Astrocyte (in vitro differentiated cells and primary cell): ENCODE measurements at regions not wholly inside any gene's neighbourhood (a gene's known extent, or its start where the extent isn't known, plus 50 kb on each side); places are given as distances from the start of the nearest gene placed in this dataset.

Experiments used
- DNase-seq: peaks from one replicate; pipeline ENCODE4 v3.0.0-alpha.2; 2010; ENCODE audit warnings: low read depth
- FAIRE-seq: peaks from 2 replicates; lab custom pipeline; 2011; peaks lifted over from hg19 to GRCh38; lab: Jason Lieb, UNC
- H2AFZ ChIP-seq: 2 replicates; pipeline ENCODE4 v1.6.0; 2012; ENCODE audit warnings: low read depth, low read length, inconsistent platforms
- H3K27ac ChIP-seq: 2 replicates; pipeline ENCODE4 v1.5.1; 2011; ENCODE audit warnings: low read depth, low read length, inconsistent platforms
- H3K27me3 ChIP-seq: 2 replicates; pipeline ENCODE4 v1.6.0; 2011; ENCODE audit warnings: low read length, inconsistent platforms; ENCODE audit not compliant: insufficient read depth
- H3K36me3 ChIP-seq: 2 replicates; pipeline ENCODE4 v1.5.1; 2011; ENCODE audit warnings: low read length, inconsistent platforms; ENCODE audit not compliant: insufficient read depth
- H3K4me1 ChIP-seq: 2 replicates; pipeline ENCODE4 v1.5.1; 2011; ENCODE audit warnings: low read length, inconsistent platforms; ENCODE audit not compliant: insufficient read depth
- H3K4me2 ChIP-seq: 2 replicates; pipeline ENCODE4 v1.6.0; 2012; ENCODE audit warnings: low read length, inconsistent platforms
- H3K4me3 ChIP-seq: 2 replicates; pipeline ENCODE4 v1.5.1; 2011; ENCODE audit warnings: low read depth, mild to moderate bottlenecking, low read length, inconsistent platforms; ENCODE audit not compliant: insufficient read depth
- H3K79me2 ChIP-seq: 2 replicates; pipeline ENCODE4 v1.6.0; 2012; ENCODE audit warnings: mild to moderate bottlenecking, low read length, inconsistent platforms; ENCODE audit not compliant: insufficient read depth
- H3K9ac ChIP-seq: 2 replicates; pipeline ENCODE4 v1.6.0; 2012; ENCODE audit warnings: mild to moderate bottlenecking, low read length, inconsistent platforms
- H3K9me3 ChIP-seq: 2 replicates; pipeline ENCODE4 v1.5.1; 2012; ENCODE audit warnings: low read depth, mild to moderate bottlenecking, low read length, inconsistent platforms; ENCODE audit not compliant: insufficient read depth
- H4K20me1 ChIP-seq: 2 replicates; pipeline ENCODE4 v1.6.0; 2012; ENCODE audit warnings: low read length, inconsistent platforms; ENCODE audit not compliant: insufficient read depth
- H3K27ac Mint-ChIP-seq: one replicate; pipeline ENCODE4 v1.8.0; 2021; ENCODE audit warnings: mild to moderate bottlenecking, mixed read lengths; ENCODE audit not compliant: unreplicated experiment
- H3K27me3 Mint-ChIP-seq: one replicate; pipeline ENCODE4 v1.8.0; 2021; ENCODE audit warnings: low read depth, mixed read lengths; ENCODE audit not compliant: unreplicated experiment
- H3K36me3 Mint-ChIP-seq: one replicate; pipeline ENCODE4 v1.8.0; 2021; ENCODE audit warnings: low read depth, mixed read lengths; ENCODE audit not compliant: unreplicated experiment
- H3K4me1 Mint-ChIP-seq: one replicate; pipeline ENCODE4 v1.8.0; 2021; ENCODE audit warnings: low read depth, mixed read lengths; ENCODE audit not compliant: unreplicated experiment
- H3K4me3 Mint-ChIP-seq: one replicate; pipeline ENCODE4 v1.8.0; 2021; ENCODE audit warnings: mild to moderate bottlenecking, moderate library complexity, mixed read lengths; ENCODE audit not compliant: unreplicated experiment
- H3K9me3 Mint-ChIP-seq: one replicate; pipeline ENCODE4 v1.8.0; 2021; ENCODE audit warnings: mild to moderate bottlenecking, mixed read lengths; ENCODE audit not compliant: unreplicated experiment
- CTCF ChIP-seq: IDR thresholded peaks from 2 replicates; pipeline ENCODE4 v1.5.1; 2011; ENCODE audit warnings: low read depth, mild to moderate bottlenecking, inconsistent platforms, low read length, moderate library complexity; ENCODE audit not compliant: insufficient read depth
- EZH2 ChIP-seq: IDR thresholded peaks from 2 replicates; pipeline ENCODE4 v1.6.1; 2012; ENCODE audit warnings: mild to moderate bottlenecking, low read length, inconsistent platforms; ENCODE audit not compliant: insufficient read depth

DNA sequence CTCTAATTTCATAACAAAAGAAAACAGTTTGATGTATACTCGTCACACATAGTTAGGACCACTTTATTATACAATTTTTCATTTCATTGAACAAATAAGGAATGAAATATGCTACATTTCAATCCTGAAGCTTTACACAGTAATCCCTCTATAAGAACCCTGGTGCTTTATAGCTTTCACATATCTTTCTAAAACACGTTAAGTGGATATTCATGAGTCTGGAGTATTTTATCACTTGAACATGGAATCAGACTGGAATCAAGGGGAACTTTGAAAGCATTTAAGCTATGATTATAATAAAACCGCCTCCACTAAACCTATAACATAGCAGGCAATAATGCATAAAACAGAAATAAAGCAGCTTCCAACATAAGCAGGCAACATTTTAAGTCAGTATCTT lies 476.6 kb downstream of the COL11A1 start:
- no peak for DNase-seq
- Histone ChIP-seq H3K79me2 (no peaks in the 10 kb centered on the region), H3K27me3 (no peaks in the 10 kb centered on the region), H4K20me1 (no peaks in the 10 kb centered on the region), H3K9ac (no peak overlapping the region), H3K27ac (no peak overlapping the region), H3K4me2 (no peak overlapping the region), H3K4me1 (no peaks in the 10 kb centered on the region), H3K36me3 (no peaks in the 10 kb centered on the region), H2AFZ (no peak overlapping the region), H3K9me3 (no peaks in the 10 kb centered on the region), H3K4me3 (no peak overlapping the region)
- no peaks in the 10 kb centered on the region for H3K27me3 Mint-ChIP-seq
- no peaks in the 10 kb centered on the region for H3K9me3 Mint-ChIP-seq
- no peaks in the 10 kb centered on the region for H3K36me3 Mint-ChIP-seq
- no peaks in the 10 kb centered on the region for H3K4me1 Mint-ChIP-seq
- TF ChIP-seq CTCF = no peak
- TF ChIP-seq EZH2 = no peak
- H3K4me3 Mint-ChIP-seq = no peak overlapping the region
- no peak for FAIRE-seq
- H3K27ac Mint-ChIP-seq = no peak overlapping the region

GRCh38 chr1:102630041-102630440 lies 478.3 kb downstream of the COL11A1 start:
- Mint-ChIP-seq H3K27ac (no peak overlapping the region), H3K4me3 (no peak overlapping the region), H3K36me3 (no peaks in the 10 kb centered on the region), H3K4me1 (no peaks in the 10 kb centered on the region), H3K27me3 (no peaks in the 10 kb centered on the region), H3K9me3 (no peaks in the 10 kb centered on the region)
- Histone ChIP-seq H3K27me3 (no peaks in the 10 kb centered on the region), H3K36me3 (no peaks in the 10 kb centered on the region), H3K79me2 (no peaks in the 10 kb centered on the region), H3K9ac (no peak overlapping the region), H3K9me3 (no peaks in the 10 kb centered on the region), H4K20me1 (no peaks in the 10 kb centered on the region), H3K4me2 (no peak overlapping the region), H2AFZ (no peak overlapping the region), H3K4me1 (no peaks in the 10 kb centered on the region), H3K27ac (no peak overlapping the region), H3K4me3 (no peak overlapping the region)
- FAIRE-seq = no peak
- DNase-seq = no peak
- TF ChIP-seq CTCF = no peak
- no peak for TF ChIP-seq EZH2

DNA sequence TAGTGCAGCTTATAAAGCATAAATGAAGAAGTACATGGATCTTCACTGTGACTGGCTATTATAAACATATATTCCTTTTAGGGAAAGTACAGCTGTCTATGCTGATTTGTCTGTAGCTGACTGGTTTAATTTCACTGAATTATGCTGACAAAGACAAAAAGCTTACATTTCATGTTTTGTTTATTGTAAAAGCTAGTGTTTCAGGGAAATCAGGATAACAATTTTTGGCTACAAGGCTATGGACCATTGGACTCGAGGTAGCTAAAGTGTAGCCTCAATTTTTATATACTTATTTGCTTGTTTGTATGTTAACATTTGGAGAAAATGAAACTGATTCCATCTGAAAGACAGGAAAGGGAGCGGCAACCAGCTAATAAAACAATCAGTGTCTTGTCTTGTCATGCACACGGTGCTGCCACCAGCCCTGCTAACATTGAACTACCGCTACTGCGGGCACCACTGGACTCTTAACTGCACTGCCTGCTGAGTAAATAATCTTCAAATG lies 480.2 kb downstream of the COL11A1 start:
- Mint-ChIP-seq H3K36me3 (no peaks in the 10 kb centered on the region), H3K4me3 (no peak overlapping the region), H3K9me3 (no peaks in the 10 kb centered on the region), H3K27me3 (no peaks in the 10 kb centered on the region), H3K4me1 (no peaks in the 10 kb centered on the region), H3K27ac (peak overlapping the region; percentile 8)
- no peak overlapping the region for H3K27ac ChIP-seq
- FAIRE-seq (no peak), DNase-seq (no peak)
- no peaks in the 10 kb centered on the region for H3K36me3 ChIP-seq
- H3K27me3 ChIP-seq = no peaks in the 10 kb centered on the region
- peak overlapping the region; percentile 1 for H2AFZ ChIP-seq
- H3K9ac ChIP-seq = no peak overlapping the region
- no peaks in the 10 kb centered on the region for H3K79me2 ChIP-seq
- H4K20me1 ChIP-seq = no peaks in the 10 kb centered on the region
- H3K4me3 ChIP-seq = no peak overlapping the region
- H3K4me1 ChIP-seq = no peaks in the 10 kb centered on the region
- H3K9me3 ChIP-seq = no peaks in the 10 kb centered on the region
- no peak for TF ChIP-seq EZH2
- no peak for TF ChIP-seq CTCF
- H3K4me2 ChIP-seq = peak overlapping the region; percentile 37
